ENCODE measurements at regions not wholly inside any gene's neighbourhood (a gene's known extent, or its start where the extent isn't known, plus 50 kb on each side); places are given as distances from the start of the nearest gene placed in this dataset.
"Not testable (repeated sequence)": the region's sequence is repeated elsewhere in the genome, so short reads cannot be mapped to it uniquely, and the experiment has no call there.

- H3K4me3 ChIP-seq (ENCODE audit: low read depth, low read length) = no peak overlapping the region
- no peak for DNase-seq (ENCODE audit: low read depth)
- no peak for TF ChIP-seq CTCF (IDR thresholded peaks at IDR 0.05; ENCODE audit: insufficient read depth, low read depth, low read length)
Measured at GRCh38 chr6:121711472-121711871, 276.0 kb downstream of the GJA1 start.

GRCh38 chr6:121717686-121718085, 282.2 kb downstream of the GJA1 start:
- no peak for TF ChIP-seq CTCF (IDR thresholded peaks at IDR 0.05; ENCODE audit: insufficient read depth, low read depth, low read length)
- DNase-seq (ENCODE audit: low read depth) = no peak
- no peak overlapping the region for H3K4me3 ChIP-seq (ENCODE audit: low read depth, low read length)

- not testable (repeated sequence) for H3K4me3 ChIP-seq (ENCODE audit: low read depth, low read length); DNase-seq (ENCODE audit: low read depth)
Measured at GRCh38 chr6:121720867-121721266, 285.4 kb downstream of the GJA1 start.

- TF ChIP-seq CTCF (IDR thresholded peaks at IDR 0.05; ENCODE audit: insufficient read depth, low read depth, low read length) = no peak
- H3K4me3 ChIP-seq (ENCODE audit: low read depth, low read length) = no peak overlapping the region
- DNase-seq (ENCODE audit: low read depth) = no peak
Measured at GRCh38 chr6:121723623-121724022, 288.2 kb downstream of the GJA1 start.

GRCh38 chr6:121724576-121724975, 289.1 kb downstream of the GJA1 start:
- no peak for TF ChIP-seq CTCF (IDR thresholded peaks at IDR 0.05; ENCODE audit: insufficient read depth, low read depth, low read length)
- no peak for DNase-seq (ENCODE audit: low read depth)
- H3K4me3 ChIP-seq (ENCODE audit: low read depth, low read length) = no peak overlapping the region

- no peak for TF ChIP-seq CTCF (IDR thresholded peaks at IDR 0.05; ENCODE audit: insufficient read depth, low read depth, low read length)
- DNase-seq (ENCODE audit: low read depth) = no peak
- no peak overlapping the region for H3K4me3 ChIP-seq (ENCODE audit: low read depth, low read length)
Measured at GRCh38 chr6:121726596-121726995, 291.1 kb downstream of the GJA1 start.

- no peak for DNase-seq (ENCODE audit: low read depth)
- TF ChIP-seq CTCF (IDR thresholded peaks at IDR 0.05; ENCODE audit: insufficient read depth, low read depth, low read length) = no peak
- no peak overlapping the region for H3K4me3 ChIP-seq (ENCODE audit: low read depth, low read length)
Measured at GRCh38 chr6:121730616-121731015, 295.2 kb downstream of the GJA1 start.
